HEK293T (cell line): ENCODE measurements at regions not wholly inside any gene's neighbourhood (a gene's known extent, or its start where the extent isn't known, plus 50 kb on each side); places are given as distances from the start of the nearest gene placed in this dataset.

ENCODE experiments used
- ARNT ChIP-seq: fragments of 450-650 bp; IDR thresholded peaks from 2 replicates; pipeline ENCODE4 v1.6.1; 2017; ENCODE audit warnings: mild to moderate bottlenecking
- ZNF384 ChIP-seq: fragments of 450-650 bp; IDR thresholded peaks from 2 replicates; pipeline ENCODE4 v1.6.1; 2016
- TF ChIP-seq, protein P1 (sequence below): fragments of 450-650 bp; IDR thresholded peaks from 2 replicates; pipeline ENCODE4 v1.6.1; 2016

DNA sequence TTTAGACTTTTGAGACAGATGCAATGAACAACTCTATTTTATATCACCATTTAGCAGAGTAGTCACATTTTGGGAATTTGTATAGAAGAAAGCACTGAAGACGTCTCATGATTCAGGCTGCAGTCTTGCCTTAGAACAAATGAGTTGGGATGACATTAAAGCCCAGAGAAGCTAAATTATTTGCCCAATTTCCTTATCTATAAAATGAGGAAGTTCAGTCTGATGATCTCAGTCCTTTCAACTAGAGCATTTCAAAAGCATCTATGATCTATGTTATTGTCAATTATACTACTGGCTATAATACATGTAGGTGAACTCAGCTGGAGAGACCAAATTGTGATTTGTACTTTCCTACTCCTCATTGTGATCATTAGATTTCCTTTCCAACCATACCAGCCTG, 154.1 kb downstream of the OSTF1 start:
- TF ChIP-seq ZNF384: no peak
- no peak for TF ChIP-seq ARNT
- TF ChIP-seq, protein P1, sequence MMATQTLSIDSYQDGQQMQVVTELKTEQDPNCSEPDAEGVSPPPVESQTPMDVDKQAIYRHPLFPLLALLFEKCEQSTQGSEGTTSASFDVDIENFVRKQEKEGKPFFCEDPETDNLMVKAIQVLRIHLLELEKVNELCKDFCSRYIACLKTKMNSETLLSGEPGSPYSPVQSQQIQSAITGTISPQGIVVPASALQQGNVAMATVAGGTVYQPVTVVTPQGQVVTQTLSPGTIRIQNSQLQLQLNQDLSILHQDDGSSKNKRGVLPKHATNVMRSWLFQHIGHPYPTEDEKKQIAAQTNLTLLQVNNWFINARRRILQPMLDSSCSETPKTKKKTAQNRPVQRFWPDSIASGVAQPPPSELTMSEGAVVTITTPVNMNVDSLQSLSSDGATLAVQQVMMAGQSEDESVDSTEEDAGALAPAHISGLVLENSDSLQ: no peak
